ENCODE measurements at regions not wholly inside any gene's neighbourhood (a gene's known extent, or its start where the extent isn't known, plus 50 kb on each side); places are given as distances from the start of the nearest gene placed in this dataset.

GRCh38 chr3:6510713-6511112 is 350.2 kb upstream of the GRM7 start:
- TF ChIP-seq, protein P1, sequence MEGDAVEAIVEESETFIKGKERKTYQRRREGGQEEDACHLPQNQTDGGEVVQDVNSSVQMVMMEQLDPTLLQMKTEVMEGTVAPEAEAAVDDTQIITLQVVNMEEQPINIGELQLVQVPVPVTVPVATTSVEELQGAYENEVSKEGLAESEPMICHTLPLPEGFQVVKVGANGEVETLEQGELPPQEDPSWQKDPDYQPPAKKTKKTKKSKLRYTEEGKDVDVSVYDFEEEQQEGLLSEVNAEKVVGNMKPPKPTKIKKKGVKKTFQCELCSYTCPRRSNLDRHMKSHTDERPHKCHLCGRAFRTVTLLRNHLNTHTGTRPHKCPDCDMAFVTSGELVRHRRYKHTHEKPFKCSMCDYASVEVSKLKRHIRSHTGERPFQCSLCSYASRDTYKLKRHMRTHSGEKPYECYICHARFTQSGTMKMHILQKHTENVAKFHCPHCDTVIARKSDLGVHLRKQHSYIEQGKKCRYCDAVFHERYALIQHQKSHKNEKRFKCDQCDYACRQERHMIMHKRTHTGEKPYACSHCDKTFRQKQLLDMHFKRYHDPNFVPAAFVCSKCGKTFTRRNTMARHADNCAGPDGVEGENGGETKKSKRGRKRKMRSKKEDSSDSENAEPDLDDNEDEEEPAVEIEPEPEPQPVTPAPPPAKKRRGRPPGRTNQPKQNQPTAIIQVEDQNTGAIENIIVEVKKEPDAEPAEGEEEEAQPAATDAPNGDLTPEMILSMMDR (IDR thresholded peaks at IDR 0.05), result no peak
- no peak for TF ChIP-seq POLR2A (IDR thresholded peaks at IDR 0.05)

Data from Peyer's patch (tissue), 4 donors.